HL-60 (cell line): ENCODE measurements at regions not wholly inside any gene's neighbourhood (a gene's known extent, or its start where the extent isn't known, plus 50 kb on each side); places are given as distances from the start of the nearest gene placed in this dataset.

ENCODE experiments used
- POLR2AphosphoS5 ChIP-seq: IDR thresholded peaks from 2 replicates; pipeline ENCODE4 v1.6.1; 2012; ENCODE audit warnings: low read depth
- TF ChIP-seq, protein P1 (sequence below): IDR thresholded peaks from one replicate; pipeline ENCODE4 v1.5.1; 2011; ENCODE audit warnings: low read length, control low read depth, inconsistent platforms; ENCODE audit not compliant: insufficient read depth
- TF ChIP-seq, protein P2 (sequence below): IDR thresholded peaks from 2 replicates; pipeline ENCODE4 v1.6.1; 2012; ENCODE audit warnings: low read depth; ENCODE audit not compliant: insufficient replicate concordance

DNA sequence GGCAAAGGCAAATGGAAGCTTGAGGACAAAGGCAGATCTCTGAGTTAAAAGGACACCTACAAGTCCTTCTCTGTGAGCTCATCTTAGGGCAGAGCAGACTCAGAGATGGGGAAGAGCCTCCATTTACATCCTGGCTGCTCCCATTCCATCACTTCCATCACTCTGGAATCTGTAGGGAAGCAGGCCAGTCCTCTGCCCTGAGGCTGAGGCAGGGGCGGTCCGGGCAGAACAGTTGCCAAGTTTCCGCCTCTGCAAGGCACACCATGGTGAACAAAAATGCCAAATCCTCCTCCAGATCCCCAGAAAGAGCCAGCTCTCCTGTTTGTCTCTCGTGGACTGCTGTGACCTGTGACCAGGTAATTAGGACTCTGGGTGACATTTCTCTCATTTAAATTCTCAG lies 209.6 kb upstream of the SSTR4 start:
- TF ChIP-seq, protein P1, sequence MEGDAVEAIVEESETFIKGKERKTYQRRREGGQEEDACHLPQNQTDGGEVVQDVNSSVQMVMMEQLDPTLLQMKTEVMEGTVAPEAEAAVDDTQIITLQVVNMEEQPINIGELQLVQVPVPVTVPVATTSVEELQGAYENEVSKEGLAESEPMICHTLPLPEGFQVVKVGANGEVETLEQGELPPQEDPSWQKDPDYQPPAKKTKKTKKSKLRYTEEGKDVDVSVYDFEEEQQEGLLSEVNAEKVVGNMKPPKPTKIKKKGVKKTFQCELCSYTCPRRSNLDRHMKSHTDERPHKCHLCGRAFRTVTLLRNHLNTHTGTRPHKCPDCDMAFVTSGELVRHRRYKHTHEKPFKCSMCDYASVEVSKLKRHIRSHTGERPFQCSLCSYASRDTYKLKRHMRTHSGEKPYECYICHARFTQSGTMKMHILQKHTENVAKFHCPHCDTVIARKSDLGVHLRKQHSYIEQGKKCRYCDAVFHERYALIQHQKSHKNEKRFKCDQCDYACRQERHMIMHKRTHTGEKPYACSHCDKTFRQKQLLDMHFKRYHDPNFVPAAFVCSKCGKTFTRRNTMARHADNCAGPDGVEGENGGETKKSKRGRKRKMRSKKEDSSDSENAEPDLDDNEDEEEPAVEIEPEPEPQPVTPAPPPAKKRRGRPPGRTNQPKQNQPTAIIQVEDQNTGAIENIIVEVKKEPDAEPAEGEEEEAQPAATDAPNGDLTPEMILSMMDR: no peak
- TF ChIP-seq, protein P2, sequence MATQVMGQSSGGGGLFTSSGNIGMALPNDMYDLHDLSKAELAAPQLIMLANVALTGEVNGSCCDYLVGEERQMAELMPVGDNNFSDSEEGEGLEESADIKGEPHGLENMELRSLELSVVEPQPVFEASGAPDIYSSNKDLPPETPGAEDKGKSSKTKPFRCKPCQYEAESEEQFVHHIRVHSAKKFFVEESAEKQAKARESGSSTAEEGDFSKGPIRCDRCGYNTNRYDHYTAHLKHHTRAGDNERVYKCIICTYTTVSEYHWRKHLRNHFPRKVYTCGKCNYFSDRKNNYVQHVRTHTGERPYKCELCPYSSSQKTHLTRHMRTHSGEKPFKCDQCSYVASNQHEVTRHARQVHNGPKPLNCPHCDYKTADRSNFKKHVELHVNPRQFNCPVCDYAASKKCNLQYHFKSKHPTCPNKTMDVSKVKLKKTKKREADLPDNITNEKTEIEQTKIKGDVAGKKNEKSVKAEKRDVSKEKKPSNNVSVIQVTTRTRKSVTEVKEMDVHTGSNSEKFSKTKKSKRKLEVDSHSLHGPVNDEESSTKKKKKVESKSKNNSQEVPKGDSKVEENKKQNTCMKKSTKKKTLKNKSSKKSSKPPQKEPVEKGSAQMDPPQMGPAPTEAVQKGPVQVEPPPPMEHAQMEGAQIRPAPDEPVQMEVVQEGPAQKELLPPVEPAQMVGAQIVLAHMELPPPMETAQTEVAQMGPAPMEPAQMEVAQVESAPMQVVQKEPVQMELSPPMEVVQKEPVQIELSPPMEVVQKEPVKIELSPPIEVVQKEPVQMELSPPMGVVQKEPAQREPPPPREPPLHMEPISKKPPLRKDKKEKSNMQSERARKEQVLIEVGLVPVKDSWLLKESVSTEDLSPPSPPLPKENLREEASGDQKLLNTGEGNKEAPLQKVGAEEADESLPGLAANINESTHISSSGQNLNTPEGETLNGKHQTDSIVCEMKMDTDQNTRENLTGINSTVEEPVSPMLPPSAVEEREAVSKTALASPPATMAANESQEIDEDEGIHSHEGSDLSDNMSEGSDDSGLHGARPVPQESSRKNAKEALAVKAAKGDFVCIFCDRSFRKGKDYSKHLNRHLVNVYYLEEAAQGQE: no peak
- TF ChIP-seq POLR2AphosphoS5: no peak
